ENCODE measurements at regions not wholly inside any gene's neighbourhood (a gene's known extent, or its start where the extent isn't known, plus 50 kb on each side); places are given as distances from the start of the nearest gene placed in this dataset.

- no peak for DNase-seq
Observed at GRCh38 chr4:19382993-19383756, 868.5 kb upstream of the SLIT2 start.

DNA sequence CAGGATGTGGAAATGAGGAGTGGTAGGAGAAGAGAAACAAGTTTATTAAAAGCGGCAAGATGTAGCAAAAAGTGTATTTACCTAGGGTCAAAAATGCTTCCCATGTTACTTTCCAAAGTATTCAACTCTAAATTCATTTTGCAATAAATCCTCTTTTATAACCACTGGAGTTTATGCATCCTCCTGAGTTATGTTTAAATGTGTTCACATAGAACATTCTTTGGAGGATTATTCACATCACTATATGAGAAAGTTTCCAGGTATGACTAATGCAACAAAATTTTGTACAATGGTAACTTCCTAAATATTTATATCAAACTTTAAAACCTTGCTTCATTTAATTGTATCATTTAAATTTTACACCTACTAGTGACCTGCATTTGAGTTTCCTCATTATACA is 870.6 kb upstream of the SLIT2 start:
- DNase-seq: no peak

- DNase-seq: no peak
Observed at GRCh38 chr4:19380600-19380999, 871.1 kb upstream of the SLIT2 start.

DNA sequence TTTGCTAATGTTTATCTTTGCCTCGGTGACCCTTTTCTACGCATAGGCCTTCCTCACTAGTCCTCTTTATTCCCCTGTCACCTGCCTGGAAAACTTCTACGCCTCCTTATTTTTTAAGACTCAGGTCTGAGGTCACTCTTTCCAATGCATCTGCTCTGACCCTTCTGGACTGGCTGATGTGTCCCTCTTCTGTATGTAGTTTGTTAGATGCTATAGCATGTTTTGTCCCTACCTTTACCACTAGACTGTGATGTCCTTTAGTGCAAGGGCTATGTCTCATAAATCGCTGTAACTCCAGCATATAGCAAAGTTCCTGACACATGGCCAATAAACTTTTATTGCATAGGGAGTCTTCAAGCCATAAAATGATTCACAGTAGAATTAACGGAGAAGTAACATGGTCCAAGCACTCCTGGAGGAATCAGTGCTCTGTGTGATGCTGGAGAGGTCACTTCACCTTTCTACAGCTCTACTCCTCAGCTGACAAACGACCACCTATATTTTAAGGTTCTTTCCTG is 872.5 kb upstream of the SLIT2 start:
- DNase-seq: no peak

GRCh38 chr4:19375931-19376330 is 875.8 kb upstream of the SLIT2 start:
- no peak for DNase-seq

DNA sequence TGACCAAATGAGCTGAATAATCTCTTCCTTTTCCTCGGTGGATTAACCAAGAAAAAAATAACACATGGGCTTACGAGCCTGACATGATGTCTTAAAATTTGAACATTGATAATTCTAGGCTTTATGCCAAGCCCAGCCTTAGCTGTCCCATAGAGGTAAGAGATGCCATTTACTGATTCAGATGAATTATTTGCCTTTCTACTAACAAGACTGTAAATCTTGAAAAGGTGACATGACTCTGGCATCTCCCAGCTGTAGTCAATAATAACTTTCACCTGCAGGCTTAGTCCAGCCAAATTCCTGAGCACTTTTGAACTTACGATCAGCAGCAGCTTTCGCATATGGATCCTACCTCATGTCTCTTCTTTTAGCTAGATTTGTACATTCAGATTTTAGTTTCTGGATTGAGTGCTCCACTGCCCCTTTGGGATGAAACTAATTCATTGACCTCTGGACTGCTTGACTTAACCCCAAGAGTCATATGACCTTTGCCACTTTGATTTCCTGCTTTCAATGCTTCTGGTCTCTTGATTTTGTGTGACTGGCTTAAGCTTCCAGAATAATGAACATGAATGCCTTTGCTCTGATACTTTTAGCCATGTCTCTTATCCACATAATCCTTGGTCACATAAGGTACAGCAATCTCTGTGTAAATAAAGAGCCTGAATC is 876.4 kb upstream of the SLIT2 start:
- no peak for DNase-seq

DNA sequence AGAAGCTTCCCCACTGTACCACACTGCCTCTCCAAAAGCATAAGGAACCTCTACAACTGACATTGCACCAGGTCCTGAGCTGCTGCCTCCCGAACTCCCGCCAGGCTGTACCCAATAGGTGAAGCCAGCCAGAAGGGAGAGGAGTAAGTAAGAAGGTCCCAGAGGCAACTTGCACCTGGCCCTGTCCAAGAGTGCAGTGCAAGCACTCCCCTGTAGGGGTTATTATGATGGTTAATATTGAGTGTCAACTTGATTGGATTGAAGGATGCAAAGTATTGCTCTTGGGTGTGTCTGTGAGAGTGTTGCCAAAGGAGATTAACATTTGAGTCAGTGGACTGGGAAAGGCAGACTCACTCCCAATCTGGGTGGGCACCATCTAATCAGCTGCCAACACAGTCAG is 879.3 kb upstream of the SLIT2 start:
- DNase-seq: no peak

DNA sequence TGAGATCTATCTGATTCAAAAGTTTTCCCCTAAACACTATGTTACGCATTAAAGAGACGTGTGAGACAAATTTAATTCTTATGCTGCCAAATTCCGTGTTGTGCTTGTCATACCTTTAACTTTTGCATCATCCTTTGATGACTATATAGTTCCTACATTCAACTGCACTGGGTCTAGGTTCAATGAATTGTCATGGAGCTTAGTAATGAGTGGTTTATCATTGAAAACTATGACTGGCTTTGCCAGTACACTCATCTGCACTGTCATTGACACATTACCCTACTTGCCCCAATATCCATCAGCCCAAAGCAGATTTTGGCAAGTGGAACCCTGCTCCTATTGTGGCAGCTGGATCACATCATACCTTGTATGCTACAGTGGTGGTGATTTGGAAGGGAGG is 882.9 kb upstream of the SLIT2 start:
- no peak for DNase-seq

DNA sequence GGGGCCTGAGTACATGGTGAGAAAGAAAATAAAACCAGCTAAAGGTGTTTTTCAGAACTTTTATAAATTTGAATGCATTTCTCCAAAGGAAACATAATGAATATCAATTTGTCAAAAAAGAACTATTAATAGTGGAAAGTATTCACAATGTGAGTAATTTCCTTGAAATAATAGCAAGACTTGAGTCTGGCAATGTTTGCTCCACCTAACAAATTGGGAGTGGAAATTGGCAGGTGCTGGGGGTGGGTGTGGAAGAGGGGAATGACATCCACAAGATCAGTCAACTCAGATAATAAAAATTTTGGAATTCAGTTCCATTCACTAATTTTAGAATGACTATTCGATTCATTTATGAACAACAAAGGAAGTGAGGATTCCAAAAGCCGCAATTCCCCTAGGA is 884.8 kb upstream of the SLIT2 start:
- DNase-seq: no peak

- DNase-seq: no peak
Observed at GRCh38 chr4:19358015-19358414, 893.7 kb upstream of the SLIT2 start.

DNA sequence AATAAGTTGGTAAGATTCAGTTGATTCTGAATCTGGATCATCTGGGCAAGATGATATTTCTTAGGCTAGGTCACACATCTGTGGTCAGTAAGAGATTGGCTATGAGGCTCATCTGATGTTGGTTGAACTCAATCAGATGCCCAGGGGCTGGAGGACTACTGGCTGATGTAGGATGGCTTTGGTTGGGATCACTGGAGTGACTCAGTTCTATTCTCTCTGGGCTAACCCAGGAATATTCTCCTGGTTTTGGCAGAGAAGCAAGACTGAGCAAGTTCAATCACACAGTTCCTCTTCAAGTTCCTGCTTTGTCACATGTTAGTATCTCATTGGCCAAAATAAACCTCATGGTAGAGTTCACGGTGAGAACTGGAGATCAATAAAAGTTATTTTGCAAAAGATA is 902.3 kb upstream of the SLIT2 start:
- DNase-seq: no peak

GRCh38 chr4:19348746-19349145 is 903.0 kb upstream of the SLIT2 start:
- DNase-seq: no peak

DNA sequence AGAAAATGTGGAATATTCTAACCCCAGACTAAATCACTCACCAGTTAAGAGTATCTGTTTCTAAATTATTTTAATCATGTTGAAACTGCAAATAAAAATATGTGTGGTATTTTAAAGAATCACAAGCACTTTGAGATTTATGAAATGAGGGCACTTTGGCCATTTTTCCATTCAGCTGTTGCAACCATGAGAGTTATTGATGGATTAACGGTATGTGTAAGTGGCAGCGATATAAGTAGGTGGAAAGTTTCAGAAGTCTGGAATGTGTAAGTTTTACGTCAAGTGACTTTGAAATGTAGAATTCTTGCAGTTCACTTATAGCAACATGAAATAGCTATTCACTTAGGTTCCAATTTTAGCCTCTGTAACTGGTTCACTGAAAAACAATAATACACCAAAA is 905.1 kb upstream of the SLIT2 start:
- no peak for DNase-seq

GRCh38 chr4:19329631-19330030 is 922.1 kb upstream of the SLIT2 start:
- DNase-seq: no peak

DNA sequence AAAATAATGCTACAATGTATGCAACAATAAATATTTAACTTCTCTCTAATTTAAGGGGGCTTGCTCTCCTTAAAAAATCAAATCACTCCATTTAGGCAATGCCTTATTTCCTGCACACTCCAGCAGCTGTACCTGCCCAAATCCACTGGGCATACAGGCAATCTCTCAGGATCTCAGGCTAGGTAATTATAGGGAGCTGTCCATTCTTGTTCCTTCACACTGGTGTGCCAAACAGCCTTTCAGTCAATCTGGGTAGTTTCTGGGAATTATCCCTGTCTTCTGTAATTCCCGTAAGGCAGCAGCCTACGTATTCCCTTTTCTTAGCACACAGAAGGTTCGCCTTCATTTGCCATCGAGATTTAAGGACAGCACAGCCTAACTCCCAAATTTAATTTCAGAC is 922.6 kb upstream of the SLIT2 start:
- DNase-seq: no peak

DNA sequence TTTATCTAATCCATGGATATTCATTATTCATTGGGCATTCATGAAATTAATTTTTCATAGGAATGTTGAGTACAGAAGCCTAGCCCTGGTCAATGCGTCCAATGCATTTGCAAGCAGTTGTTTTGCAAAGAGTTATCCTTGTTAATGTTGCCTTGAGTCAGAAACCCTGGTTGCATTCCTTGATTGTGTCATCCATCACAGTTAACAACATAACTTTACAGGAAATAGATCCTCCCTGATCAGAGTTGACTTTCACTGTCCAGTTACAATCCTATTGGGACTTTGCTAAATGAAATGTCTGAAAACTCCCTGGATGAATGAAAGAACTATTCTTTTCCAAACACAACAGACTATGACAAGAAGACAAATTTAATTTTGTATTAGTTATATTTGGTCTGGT is 924.3 kb upstream of the SLIT2 start:
- no peak for DNase-seq

GRCh38 chr4:19324184-19324583 is 927.5 kb upstream of the SLIT2 start:
- no peak for DNase-seq

- no peak for DNase-seq
Observed at GRCh38 chr4:19319607-19320006, 932.1 kb upstream of the SLIT2 start.

- no peak for DNase-seq
Observed at GRCh38 chr4:19317377-19317776, 934.3 kb upstream of the SLIT2 start.

DNA sequence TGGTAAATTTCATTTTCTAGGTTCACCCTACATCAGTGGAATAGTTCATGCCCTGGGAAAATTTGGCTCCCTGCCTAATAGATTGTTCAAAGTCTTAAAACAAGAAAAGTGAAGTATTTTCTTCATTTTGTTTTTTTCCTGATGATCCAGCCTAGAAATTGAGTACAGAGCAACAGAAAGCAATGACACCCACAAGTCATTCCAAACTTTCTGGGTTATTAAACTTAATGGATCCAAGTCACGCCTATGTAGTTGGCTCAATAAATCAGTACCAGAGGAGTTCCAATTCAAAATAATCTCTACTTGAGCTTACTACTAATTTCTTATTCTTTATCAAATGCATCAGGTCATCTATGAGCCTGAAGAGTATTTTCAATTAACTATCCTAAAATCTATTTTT is 937.6 kb upstream of the SLIT2 start:
- DNase-seq: no peak

DNA sequence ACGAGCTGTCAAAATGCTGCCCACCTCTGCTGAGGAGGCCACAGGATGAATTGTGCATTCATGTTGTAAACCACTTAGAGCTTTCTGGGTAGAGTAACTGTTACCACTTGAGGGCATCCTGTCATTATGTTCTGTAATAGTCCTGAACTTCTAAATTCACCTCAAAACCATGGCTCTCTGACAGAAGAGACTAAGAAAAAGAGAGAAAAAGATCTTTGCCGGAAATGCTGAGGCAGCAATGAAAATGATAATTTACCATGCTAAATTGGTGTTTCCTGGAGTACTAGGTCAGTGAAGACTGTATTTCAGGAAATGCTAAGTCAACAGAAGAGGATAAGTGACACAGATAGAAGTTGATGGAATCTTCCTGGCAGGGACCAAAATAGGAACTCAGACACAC is 942.3 kb upstream of the SLIT2 start:
- no peak for DNase-seq

- no peak for DNase-seq
Observed at GRCh38 chr4:19304028-19304427, 947.7 kb upstream of the SLIT2 start.

DNA sequence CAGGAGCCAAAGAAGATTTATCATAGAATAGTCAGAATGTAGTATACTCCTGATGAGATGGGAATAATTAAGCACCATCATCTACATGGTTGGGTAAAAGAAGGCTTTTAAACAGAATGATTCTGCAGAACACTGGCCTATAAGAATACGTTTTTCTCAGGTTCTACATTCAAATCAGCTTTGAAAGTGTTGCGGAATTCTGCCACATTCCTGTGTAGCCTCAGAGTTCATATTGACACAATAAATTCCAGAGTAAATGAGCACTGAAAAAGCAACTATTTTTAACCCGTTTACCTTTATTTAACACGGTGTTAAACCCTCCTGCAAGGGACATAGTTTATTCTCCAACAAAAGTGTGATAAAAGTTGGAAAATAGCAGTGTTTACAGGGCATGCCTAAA is 950.2 kb upstream of the SLIT2 start:
- no peak for DNase-seq

- no peak for DNase-seq
Observed at GRCh38 chr4:19300213-19300612, 951.5 kb upstream of the SLIT2 start.

GRCh38 chr4:19298998-19299397 is 952.7 kb upstream of the SLIT2 start:
- no peak for DNase-seq

Measured in activated naive CD4-positive, alpha-beta T cell treated with Interleukin-2 at 50 U/mL for 16 hours (primary cell).